Vagina (tissue), 2 donors: ENCODE measurements at regions not wholly inside any gene's neighbourhood (a gene's known extent, or its start where the extent isn't known, plus 50 kb on each side); places are given as distances from the start of the nearest gene placed in this dataset.

Experiments
- POLR2A ChIP-seq, 2 donors: fragments of 450-650 bp; IDR thresholded peaks; one replicate each; pipeline ENCODE4 v1.6.1; 2017; ENCODE audit warnings: antibody characterized with exemption in 2 of 2, mild to moderate bottlenecking in 2 of 2, moderate library complexity in 2 of 2
- POLR2AphosphoS5 ChIP-seq, 2 donors: sonication (generic); formaldehyde crosslinking; IDR thresholded peaks; one replicate each; pipeline ENCODE4 v1.9.0; 2017; ENCODE audit warnings: antibody characterized with exemption in 2 of 2, mild to moderate bottlenecking in 2 of 2, low read depth in 1 of 2; ENCODE audit not compliant: insufficient read depth in 1 of 2
- TF ChIP-seq, protein P1 (sequence below), 3 experiments: fragments of 450-650 bp in 2 of 3; fragments of 200-600 bp in 1 of 3; sonication (generic) in 1 of 3; IDR thresholded peaks; one replicate each; pipeline ENCODE4 v1.5.1; 2017 to 2019; ENCODE audit warnings: antibody characterized with exemption in 3 of 3, mild to moderate bottlenecking in 2 of 3, moderate library complexity in 2 of 3

DNA sequence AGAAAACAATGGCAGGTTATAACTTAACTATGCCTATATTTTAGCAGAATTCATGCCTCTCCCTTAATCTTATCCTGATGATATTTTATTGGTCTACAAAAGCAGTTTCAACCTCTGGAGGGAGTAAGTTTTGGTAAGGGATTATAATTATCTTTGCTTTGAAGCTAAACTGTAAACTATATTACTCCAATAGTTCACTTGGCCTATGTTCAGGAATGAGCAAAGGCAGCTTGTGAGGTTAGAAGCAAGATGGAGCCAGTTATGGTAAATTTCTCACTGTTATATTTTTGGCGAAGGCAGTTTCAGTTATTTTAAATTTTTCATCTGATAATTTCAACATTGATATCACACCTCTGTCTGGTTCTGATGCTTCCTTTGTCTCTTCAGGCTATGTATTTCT is 192.5 kb upstream of the RGPD4 start:
- TF ChIP-seq, protein P1, sequence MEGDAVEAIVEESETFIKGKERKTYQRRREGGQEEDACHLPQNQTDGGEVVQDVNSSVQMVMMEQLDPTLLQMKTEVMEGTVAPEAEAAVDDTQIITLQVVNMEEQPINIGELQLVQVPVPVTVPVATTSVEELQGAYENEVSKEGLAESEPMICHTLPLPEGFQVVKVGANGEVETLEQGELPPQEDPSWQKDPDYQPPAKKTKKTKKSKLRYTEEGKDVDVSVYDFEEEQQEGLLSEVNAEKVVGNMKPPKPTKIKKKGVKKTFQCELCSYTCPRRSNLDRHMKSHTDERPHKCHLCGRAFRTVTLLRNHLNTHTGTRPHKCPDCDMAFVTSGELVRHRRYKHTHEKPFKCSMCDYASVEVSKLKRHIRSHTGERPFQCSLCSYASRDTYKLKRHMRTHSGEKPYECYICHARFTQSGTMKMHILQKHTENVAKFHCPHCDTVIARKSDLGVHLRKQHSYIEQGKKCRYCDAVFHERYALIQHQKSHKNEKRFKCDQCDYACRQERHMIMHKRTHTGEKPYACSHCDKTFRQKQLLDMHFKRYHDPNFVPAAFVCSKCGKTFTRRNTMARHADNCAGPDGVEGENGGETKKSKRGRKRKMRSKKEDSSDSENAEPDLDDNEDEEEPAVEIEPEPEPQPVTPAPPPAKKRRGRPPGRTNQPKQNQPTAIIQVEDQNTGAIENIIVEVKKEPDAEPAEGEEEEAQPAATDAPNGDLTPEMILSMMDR (IDR thresholded peaks at IDR 0.05) = no peak
- TF ChIP-seq POLR2A (IDR thresholded peaks at IDR 0.05) (no peak), POLR2AphosphoS5 (IDR thresholded peaks at IDR 0.05; ENCODE audit: insufficient read depth in 1 of 2, low read depth in 1 of 2) (no peak)
